A673 (cell line): ENCODE measurements at regions not wholly inside any gene's neighbourhood (a gene's known extent, or its start where the extent isn't known, plus 50 kb on each side); places are given as distances from the start of the nearest gene placed in this dataset.

ENCODE experiments used
- BruUV-seq: library from RNA; stranded (reverse); fragments of 400-500 nt; replicated peaks from 2 replicates; lab custom pipeline; 2021; lab: Mats Ljungman, UMichigan
- CTCF ChIA-PET: fragments of 300-600 bp; sonication (Branson Sonifier 250); formaldehyde crosslinking; loops from one replicate; lab custom pipeline; 2022; ENCODE audit warnings: antibody characterized with exemption; lab: Charles Lee
- POLR2A ChIA-PET: fragments of 300-600 bp; sonication (Branson Sonifier 250); formaldehyde crosslinking; loops from one replicate; lab custom pipeline; 2022; ENCODE audit warnings: antibody characterized with exemption; ENCODE audit not compliant: low non-redundant PET; lab: Charles Lee
- DNase-seq: peaks from one replicate; pipeline ENCODE4 v3.0.0-alpha.2; 2015; ENCODE audit warnings: low spot score
- H3K27ac ChIP-seq: fragments of 200-600 bp; sonication (generic); 2 replicates; pipeline ENCODE4 v1.5.1; 2016; ENCODE audit warnings: mixed run types, low read depth, mild to moderate bottlenecking, mixed read lengths, antibody characterized with exemption, low read length; ENCODE audit not compliant: poor library complexity, severe bottlenecking
- H3K27me3 ChIP-seq: fragments of 200-600 bp; sonication (generic); replicated peaks from 2 replicates; pipeline ENCODE4 v1.6.1; 2017; ENCODE audit warnings: mixed run types, low read depth, mild to moderate bottlenecking, mixed read lengths, antibody characterized with exemption, low read length; ENCODE audit not compliant: insufficient read depth, poor library complexity
- H3K36me3 ChIP-seq: fragments of 200-600 bp; sonication (generic); 2 replicates; pipeline ENCODE4 v1.6.1; 2016; ENCODE audit warnings: mixed run types, mild to moderate bottlenecking, mixed read lengths, antibody characterized with exemption, low read length; ENCODE audit not compliant: insufficient read depth, poor library complexity, severe bottlenecking
- H3K4me1 ChIP-seq: fragments of 200-600 bp; sonication (generic); 2 replicates; pipeline ENCODE4 v1.6.1; 2017; ENCODE audit warnings: mixed run types, mild to moderate bottlenecking, mixed read lengths, antibody characterized with exemption, low read length; ENCODE audit not compliant: insufficient read depth, poor library complexity, severe bottlenecking
- H3K4me3 ChIP-seq: fragments of 200-600 bp; sonication (generic); 2 replicates; pipeline ENCODE4 v1.5.1; 2016; ENCODE audit warnings: low read depth, mixed run types, mild to moderate bottlenecking, mixed read lengths, low read length; ENCODE audit not compliant: poor library complexity, severe bottlenecking
- H3K9me3 ChIP-seq: fragments of 200-600 bp; sonication (generic); 2 replicates; pipeline ENCODE4 v1.6.1; 2016; ENCODE audit warnings: mixed run types, low read depth, mild to moderate bottlenecking, mixed read lengths, antibody characterized with exemption, low read length; ENCODE audit not compliant: poor library complexity, severe bottlenecking
- EZH2 ChIP-seq: fragments of 200-600 bp; sonication (generic); IDR thresholded peaks from 2 replicates; pipeline ENCODE4 v1.6.1; 2017; ENCODE audit warnings: borderline replicate concordance, low read depth, mild to moderate bottlenecking, mixed read lengths, antibody characterized with exemption, low read length; ENCODE audit not compliant: poor library complexity, severe bottlenecking
- intact Hi-C: fragments of 100-400 bp; cut with micrococcal nuclease; formaldehyde crosslinking; loops from one replicate; pipeline ENCODE4 v1.10.0; 2022; ENCODE audit not compliant: unreplicated experiment
- TF ChIP-seq, protein P1 (sequence below): fragments of 300-800, 200-600 bp; sonication (generic); conservative IDR thresholded peaks from 2 replicates; pipeline ENCODE4 v1.5.1; 2017; ENCODE audit warnings: low read depth, mild to moderate bottlenecking, antibody characterized with exemption, low read length, moderate library complexity, mixed read lengths

DNA sequence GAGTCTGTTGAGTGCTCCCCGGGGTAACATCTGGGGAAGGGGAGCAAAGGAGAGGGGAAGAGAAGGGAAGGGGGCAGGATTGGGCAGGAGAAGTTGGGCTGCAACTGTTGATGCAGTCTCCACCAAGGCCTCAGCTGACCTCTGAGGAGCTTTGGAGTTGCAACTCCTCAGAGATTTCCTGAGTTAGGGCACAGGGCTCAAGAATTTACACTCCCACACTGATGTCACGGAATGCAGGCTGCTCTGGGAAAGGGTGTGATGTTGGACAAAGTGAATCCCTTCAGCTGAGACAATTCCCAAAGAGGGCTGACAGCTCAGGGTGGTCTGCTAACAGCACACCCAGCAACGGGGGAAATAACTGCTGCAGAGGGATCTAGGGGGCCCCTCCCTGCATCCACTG lies 295.6 kb downstream of the PCNX1 start:
- no peak overlapping the region for H3K4me3 ChIP-seq
- no peaks in the 10 kb centered on the region for H3K27me3 ChIP-seq
- no TSS peak for BruUV-seq
- DNase-seq: no peak
- POLR2A ChIA-PET: no interaction called here
- H3K27ac ChIP-seq: no peak overlapping the region
- TF ChIP-seq, protein P1, sequence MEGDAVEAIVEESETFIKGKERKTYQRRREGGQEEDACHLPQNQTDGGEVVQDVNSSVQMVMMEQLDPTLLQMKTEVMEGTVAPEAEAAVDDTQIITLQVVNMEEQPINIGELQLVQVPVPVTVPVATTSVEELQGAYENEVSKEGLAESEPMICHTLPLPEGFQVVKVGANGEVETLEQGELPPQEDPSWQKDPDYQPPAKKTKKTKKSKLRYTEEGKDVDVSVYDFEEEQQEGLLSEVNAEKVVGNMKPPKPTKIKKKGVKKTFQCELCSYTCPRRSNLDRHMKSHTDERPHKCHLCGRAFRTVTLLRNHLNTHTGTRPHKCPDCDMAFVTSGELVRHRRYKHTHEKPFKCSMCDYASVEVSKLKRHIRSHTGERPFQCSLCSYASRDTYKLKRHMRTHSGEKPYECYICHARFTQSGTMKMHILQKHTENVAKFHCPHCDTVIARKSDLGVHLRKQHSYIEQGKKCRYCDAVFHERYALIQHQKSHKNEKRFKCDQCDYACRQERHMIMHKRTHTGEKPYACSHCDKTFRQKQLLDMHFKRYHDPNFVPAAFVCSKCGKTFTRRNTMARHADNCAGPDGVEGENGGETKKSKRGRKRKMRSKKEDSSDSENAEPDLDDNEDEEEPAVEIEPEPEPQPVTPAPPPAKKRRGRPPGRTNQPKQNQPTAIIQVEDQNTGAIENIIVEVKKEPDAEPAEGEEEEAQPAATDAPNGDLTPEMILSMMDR: no peak
- no peak for TF ChIP-seq EZH2
- CTCF ChIA-PET: no interaction called here
- no peaks in the 10 kb centered on the region for H3K9me3 ChIP-seq
- no peaks in the 10 kb centered on the region for H3K4me1 ChIP-seq
- H3K36me3 ChIP-seq: no peaks in the 10 kb centered on the region
- intact Hi-C loops: no loop called here

DNA sequence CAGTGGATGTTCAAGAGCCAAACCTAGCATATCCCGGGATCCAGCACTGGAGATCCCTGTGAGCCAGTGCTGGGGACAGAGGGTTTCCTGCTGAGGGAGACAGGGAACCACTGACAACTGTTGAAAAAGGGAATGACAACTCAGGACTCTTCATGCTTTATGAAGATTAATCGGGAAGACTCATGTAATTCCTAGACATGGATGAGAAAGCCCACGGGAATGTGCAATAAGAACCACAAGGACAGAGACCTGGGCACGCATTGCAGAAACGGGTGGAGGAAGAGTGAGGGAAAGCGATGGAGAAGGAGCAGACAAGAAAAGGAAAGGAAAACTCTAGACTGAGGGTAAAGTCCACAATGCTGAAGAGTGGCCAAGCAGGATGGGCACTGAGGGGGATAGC lies 296.0 kb downstream of the PCNX1 start:
- CTCF ChIA-PET: no interaction called here
- TF ChIP-seq, protein P1: no peak
- no peak for TF ChIP-seq EZH2
- H3K4me3 ChIP-seq: no peak overlapping the region
- no peaks in the 10 kb centered on the region for H3K4me1 ChIP-seq
- intact Hi-C loops: no loop called here
- no peaks in the 10 kb centered on the region for H3K9me3 ChIP-seq
- POLR2A ChIA-PET: no interaction called here
- no peaks in the 10 kb centered on the region for H3K36me3 ChIP-seq
- no TSS peak for BruUV-seq
- no peak for DNase-seq
- no peak overlapping the region for H3K27ac ChIP-seq
- H3K27me3 ChIP-seq: no peaks in the 10 kb centered on the region

DNA sequence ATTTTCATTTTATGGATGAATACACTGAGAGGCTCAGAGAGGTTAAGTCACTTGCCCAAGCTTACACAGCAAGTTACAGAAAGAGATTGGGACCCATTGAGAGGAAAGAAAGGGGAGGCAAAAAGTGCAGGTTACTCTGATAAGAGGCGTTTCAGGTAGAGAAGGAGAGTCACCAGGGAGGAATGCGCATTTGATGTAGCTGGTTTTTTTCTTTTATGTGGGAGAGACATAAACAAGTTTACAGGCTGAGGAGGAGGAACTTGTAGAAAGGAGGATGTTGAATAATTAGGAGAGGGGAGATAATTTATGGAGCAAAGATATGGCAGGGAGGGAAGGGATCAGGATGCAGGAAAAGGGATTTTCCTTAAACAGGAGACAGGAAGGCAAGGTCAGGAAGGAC lies 297.0 kb downstream of the PCNX1 start:
- Histone ChIP-seq H3K4me3 (no peak overlapping the region), H3K9me3 (no peaks in the 10 kb centered on the region), H3K36me3 (no peaks in the 10 kb centered on the region), H3K27ac (no peak overlapping the region), H3K27me3 (no peaks in the 10 kb centered on the region), H3K4me1 (no peaks in the 10 kb centered on the region)
- intact Hi-C loops: no loop called here
- DNase-seq: no peak
- ChIA-PET CTCF (interaction anchor here (0.7 kb wide), 1 partner anchor 24 kb away, joined by 3 read pairs; no protein-coding TSS in a partner anchor), POLR2A (no interaction called here)
- no TSS peak for BruUV-seq
- TF ChIP-seq EZH2: no peak
- TF ChIP-seq, protein P1: no peak
